NCI-H2196 (cell line): ENCODE measurements at regions not wholly inside any gene's neighbourhood (a gene's known extent, or its start where the extent isn't known, plus 50 kb on each side); places are given as distances from the start of the nearest gene placed in this dataset.
"Not testable (repeated sequence)": the region's sequence is repeated elsewhere in the genome, so short reads cannot be mapped to it uniquely, and the experiment has no call there.

ENCODE experiments used
- DNase-seq: peaks from one replicate; lab custom pipeline; 2025; ENCODE audit not compliant: unreplicated experiment; lab: John Stamatoyannopoulos, UW

DNA sequence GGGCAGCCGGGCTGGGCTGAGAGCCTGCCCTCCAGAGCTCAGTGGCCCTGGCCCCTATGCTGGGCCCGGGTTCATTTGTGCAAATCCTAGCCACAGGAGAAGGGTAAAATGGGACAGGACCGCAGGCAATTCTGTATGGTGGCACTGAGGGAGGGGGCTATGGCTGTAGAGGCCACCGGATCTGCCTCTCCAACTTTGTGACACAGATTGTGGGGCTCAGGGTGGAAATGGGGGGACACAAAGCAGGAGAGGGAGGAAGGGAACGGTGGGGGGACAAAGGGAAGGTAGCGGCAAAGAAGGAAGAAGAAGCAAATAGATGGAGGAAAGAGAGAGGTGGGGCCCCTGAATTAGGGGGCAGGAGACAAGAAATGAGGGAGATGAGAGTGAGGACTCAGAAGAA lies 201.1 kb downstream of the SMAD2 start:
- no peak for DNase-seq

- DNase-seq, result no peak
Observed at GRCh38 chr18:47728921-47729320, 201.5 kb downstream of the SMAD2 start.

DNA sequence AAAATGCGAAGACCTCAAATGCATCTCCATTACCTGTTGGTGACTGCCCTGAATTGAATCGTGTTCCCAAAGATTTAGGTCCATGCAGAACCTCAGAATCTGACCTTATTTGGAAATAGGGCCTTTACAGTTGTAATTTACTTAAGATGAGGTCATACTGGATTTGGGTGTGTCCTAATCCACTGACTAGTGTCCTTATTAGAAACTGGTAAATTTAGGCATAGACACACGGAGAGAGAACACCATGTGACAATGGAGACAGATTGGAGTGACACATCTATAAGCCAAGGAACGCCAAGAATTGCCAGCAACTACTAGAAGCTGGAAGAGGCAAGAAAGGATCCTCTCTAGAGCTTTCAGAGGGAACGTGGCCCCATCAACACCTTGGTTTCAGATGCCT lies 203.1 kb downstream of the SMAD2 start:
- no peak for DNase-seq

DNA sequence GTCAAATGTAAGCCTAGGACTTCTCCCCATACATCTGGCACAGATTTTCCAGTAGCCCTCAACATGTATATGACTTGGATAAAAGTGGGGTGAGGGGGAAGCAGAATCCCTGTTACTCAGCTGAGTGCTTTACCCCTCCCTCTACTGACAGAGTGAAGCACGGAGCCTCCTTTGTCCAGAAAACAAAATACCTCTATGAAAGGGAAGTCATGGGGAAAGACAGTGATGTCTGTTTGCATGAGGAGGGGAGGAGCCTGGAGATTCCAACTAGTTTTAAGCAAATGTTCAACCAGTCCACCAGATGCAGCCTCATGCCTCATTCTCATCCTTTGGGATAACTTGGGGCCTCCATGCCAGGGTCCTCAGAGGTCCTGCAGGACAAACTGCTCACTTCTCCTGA lies 203.9 kb downstream of the SMAD2 start:
- no peak for DNase-seq

GRCh38 chr18:47725656-47726055 lies 204.8 kb downstream of the SMAD2 start:
- no peak for DNase-seq

DNA sequence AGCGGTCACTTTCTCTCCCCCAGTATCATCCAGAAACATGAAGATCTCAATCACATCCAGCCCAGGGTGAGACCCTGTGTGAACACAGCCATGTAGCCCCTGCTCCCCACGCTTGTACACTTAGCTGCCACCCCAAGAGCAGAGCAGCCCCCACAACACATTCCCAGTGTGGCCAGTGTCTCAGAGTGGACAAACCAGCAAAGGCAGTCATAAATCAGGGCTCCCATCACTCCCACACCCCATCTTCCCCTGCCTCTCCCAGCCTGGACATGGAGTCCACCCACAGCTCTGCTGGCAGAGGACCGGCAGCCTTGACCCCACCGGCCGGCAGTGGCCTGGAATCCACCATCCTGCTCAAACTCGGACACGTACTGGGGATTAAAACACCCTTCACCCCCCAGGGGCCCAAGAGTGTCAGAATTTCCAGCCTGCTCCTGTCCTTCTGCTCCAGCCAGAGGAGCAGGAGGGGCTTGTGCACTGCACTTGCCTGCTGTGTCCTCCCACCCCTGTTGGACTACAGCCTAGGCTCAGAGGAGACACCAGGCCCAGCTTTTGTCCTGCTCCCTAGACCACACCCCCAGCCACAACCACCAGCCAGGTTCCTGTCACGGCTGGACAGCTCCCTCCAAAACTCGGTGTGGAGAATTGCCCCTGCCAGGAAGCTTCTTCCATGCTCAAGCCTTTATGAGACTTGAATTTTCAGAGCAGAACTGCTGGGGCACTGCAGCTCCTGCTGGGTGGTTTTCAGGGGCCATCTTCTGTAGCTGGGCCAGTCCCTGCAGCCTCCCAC lies 206.1 kb downstream of the SMAD2 start:
- no peak for DNase-seq

- DNase-seq, result no peak
Observed at GRCh38 chr18:47721876-47722275, 208.6 kb downstream of the SMAD2 start.

DNA sequence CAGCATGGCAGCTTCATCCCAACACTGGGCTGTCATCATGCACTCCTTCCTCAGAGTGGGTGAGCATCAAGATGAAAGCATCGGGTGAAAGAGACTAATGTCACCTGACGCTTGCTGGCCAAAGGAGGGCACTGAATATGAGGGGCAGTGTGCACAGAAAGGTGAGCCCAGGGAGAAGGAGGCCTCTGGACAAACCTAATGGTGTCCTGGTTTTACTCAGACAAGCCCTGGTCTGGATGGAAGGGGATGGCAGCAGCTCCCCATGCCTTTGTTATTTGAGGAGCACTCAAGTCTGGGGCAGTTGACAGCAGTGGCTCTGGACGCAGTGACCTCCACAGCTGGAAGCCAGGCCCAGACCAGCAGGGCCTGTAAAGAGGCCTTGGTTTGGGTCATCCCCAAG lies 209.7 kb downstream of the SMAD2 start:
- no peak for DNase-seq

- no peak for DNase-seq
Observed at GRCh38 chr18:47719096-47719780, 211.2 kb downstream of the SMAD2 start.

DNA sequence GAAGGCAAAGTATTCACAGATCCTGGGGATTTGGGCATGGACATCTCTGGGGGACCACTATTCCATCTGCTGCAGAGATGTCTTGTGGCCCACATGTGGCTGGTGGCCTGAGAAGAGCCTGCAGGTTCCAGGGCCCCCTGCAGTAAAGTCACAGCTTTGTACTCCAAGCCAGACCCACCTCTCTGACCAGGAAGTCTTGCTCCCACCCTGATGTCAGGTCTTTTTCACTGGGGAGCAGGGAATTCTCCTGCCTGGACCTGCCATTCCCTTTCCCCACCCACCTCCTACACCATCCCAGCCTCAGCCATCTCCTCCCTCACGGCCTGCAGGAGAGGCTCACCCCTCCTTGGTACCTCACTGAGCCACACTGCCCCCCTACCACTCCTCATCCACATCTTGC lies 211.8 kb downstream of the SMAD2 start:
- DNase-seq, result no peak

DNA sequence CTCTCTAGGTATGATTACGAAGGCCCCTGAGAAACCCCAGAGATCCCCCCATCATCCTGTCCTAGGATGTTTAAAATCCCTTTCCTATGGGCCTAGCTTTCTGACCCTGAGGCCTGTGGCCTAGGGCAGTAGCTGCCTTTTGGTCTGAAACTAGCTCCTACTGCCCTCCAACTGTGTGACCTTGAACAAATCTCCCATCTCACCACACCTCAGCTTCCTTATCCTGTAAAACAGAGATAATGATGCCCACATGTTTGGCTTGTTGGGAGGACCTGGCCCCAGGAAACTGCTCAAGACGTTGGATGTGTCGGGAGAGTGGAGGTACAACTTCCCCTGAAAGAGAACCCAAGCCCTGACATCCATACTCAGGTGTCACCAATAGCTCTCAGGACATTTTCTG lies 213.2 kb downstream of the SMAD2 start:
- DNase-seq, result no peak

DNA sequence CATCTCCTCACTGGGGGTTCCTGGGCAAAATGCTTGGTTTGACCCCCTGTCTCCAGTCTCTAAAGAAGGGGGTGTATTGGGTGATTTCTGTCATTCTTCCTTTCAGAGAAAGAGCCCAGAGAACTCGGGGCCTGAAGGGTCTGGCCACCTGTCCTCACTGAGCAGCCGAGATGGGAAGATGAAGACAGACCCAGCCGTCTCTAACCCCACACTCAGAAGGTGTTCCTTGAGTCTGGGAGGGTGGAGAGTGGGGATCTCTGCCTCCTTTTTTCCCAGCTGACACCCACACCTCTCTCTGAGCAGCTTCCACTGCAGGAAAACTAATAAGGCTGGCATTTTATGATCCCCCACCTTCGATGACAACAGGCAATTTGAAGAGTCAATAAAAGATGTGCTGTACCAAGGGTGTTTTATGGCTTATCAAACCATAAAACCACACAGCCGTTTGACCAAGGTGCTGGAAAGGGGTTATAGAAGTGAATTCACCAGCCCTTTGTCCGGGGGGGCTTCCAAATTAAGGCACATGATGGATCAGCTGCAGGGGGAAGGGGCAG lies 213.8 kb downstream of the SMAD2 start:
- no peak for DNase-seq

DNA sequence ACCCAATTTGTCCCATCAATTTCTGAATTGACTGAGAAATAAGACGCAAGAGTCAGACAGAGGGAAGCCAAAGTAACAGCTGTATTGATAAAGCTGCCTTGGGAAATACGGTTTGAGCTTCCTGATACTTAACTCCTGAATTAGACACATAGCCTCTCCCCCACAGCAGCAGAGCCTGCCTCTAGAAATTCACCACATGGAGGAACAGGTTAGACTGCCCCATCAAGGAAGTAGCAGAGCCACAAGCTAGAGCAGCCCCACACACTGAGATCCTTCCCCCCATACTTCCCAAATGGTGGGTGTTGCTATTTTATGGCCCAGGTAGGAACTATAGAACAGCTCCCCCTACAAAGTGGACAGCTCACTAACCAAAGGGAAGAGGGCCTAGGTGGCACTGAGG lies 220.0 kb downstream of the SMAD2 start:
- DNase-seq, result no peak

DNA sequence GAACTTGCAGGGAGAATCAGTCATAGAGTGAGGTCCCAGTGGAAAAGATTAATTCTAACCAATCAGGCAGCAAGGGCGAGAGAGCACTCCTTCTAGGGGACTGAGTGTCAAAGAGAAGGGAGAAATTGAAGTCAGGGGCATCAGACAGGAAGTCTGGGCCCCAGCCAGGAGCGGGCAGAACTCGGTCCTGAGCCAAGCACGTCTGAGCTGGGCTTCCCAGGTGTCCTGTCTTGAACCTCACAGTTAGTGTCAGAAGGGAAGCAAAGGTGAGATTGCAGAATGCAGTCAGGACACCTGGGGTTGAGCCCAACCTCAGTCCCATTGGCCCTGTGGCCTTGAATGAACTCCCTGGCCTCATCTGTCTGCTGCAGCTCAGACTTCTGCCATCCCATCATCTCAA lies 220.9 kb downstream of the SMAD2 start:
- no peak for DNase-seq

DNA sequence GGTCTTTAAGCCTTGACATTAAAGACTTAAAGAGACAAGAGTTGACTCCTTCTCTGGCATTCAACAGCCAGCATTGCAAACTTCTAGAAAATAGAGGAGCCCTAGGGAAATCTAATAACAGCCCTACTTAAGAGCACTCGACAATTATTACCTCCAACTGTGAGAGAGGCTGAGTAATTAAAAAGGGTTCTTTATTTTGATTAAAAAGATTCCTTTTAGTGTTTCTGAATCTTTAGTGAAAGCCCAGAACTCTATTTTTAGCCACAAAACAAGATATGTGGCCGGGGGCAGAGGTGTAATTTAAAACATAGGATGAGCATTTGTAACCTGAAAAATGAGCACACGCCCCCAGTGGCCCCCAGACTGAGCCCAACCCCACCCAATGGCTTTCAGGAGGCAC lies 222.3 kb downstream of the SMAD2 start:
- DNase-seq, result no peak

DNA sequence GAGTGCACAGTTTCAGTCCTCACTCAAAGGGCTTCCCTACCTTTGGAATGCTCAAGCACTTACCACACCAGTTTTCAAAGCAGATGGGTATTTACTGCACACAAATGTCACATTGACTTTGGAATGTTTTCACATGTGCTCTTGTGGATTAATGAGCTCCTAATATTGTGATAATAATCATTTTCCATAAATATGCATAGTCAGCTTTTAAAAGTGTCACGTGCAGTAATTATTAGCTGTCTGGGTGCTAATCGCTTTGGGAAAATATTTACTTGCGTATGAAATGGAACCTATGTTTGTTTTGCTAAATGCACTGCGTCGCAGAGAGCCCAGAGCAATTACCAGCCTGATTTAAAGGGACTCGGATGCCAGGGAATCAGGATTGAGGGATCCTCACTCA lies 229.3 kb downstream of the SMAD2 start:
- no peak for DNase-seq

DNA sequence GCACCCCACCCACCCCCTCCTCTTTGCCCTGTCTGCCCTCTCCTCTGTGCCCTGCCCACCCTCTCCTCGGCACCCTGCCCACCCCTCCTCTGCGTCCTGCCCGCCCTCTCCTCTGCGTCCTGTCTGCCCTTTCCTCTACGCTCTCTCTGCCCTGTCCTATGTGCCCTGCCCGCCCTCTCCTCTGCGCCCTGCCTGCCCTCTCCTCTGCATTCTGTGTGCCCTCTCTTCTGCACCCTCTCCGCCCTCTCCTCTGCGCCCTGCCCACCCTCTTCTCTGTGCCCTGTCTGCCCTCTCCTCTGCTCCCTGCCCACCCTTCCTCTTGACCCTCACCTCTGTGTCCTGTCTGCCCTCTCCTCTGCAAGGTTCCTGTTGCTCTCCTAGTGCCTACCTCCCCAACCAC lies 233.6 kb downstream of the SMAD2 start:
- no peak for DNase-seq

DNA sequence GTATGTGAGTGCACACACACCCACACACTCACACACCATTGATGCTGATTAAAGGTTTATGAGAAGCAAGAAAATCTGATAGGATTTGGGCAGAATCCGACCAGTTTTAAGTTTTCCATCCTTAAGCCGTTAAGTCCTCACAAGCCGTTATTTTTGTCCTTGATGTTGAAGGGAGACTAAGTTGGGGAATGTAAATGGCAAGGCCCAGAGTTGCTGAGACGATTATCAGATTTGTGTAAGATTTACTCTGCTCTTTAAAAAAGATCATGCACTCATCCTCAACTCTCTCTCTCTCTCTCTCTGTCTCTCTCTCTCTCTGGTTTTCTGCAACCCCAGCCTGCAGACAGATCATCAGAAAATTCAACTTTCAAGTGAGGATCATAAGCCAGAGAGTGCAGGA lies 238.8 kb downstream of the SMAD2 start:
- no peak for DNase-seq

DNA sequence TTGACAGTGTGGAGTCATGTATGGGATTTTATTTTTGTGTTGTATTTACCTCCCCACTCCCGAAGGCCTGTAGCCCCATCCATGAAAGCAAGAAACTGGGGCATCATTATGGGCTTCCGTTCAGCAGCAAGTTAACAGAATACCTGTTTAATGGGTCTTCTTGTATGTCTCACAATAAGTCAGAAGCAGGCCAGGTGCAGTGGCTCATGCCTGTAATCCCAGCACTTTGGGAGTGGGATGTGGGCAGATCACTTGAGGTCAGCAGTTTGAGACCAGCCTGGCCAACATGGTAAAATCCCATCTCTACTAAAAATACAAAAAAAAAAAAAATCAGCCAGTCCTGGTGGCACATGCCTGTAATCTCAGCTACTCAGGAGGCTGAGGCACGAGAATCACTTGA lies 239.7 kb downstream of the SMAD2 start:
- not testable (repeated sequence) for DNase-seq

GRCh38 chr18:47689371-47689770 lies 241.1 kb downstream of the SMAD2 start:
- DNase-seq, result no peak

DNA sequence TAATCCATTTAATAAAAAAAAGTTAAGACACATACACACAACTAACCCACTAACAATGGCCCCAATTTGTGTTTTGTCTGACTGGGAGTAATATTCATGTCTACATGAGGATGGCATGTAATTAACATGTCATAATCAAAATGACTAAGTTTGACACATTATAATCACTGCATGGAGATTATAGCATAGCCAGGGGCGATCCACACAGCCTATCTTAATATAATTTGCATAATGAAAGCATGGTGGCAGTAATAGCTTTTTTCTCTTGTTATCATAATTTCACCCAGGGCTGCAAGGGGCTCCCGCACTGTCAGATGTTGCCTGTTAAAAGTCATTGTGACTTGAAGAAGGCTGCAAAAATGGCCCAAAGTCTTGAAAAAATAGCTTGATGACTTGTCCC lies 243.7 kb downstream of the SMAD2 start:
- no peak for DNase-seq

DNA sequence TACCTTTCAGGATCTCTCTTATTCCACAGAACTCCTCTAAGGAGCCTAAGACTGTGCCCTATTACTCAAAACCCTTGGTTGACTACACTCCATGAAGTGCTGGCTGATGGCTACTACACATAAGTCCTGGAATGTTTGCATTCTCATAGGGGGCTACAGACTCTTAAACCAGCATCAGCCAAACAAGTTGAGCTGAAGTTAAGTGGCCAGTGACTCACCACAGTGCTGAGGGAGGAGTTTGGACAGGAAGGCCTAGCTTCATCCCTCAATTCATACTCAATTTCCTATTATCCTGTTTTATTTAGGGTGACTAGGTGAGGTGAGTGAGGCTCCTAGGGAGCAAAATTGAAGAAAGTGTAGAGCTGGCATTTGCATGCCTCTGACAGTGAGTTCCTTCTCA lies 246.7 kb downstream of the SMAD2 start:
- no peak for DNase-seq

DNA sequence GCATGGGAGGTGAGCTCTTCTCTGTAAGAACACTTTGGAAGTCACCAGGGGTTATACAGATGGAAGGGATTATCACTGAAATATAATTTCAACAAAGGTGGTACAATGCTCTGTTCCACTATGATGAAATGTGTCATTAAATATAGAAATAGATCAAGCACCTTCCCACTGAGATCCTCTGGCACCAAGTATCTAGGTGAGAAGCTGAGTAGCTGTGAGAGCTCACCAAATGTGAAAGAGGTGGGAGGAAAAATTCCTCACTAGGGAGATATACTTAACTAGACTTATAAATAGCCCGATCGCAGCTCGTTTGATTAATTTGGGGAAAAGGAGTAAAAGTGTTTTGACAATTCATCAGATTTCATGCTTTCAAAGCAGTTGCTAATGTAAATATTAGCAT lies 247.6 kb downstream of the SMAD2 start:
- no peak for DNase-seq
